NCI-H2029 (cell line): ENCODE measurements at regions not wholly inside any gene's neighbourhood (a gene's known extent, or its start where the extent isn't known, plus 50 kb on each side); places are given as distances from the start of the nearest gene placed in this dataset.

Source experiments
- DNase-seq: peaks from one replicate; lab custom pipeline; 2025; lab: John Stamatoyannopoulos, UW

DNA sequence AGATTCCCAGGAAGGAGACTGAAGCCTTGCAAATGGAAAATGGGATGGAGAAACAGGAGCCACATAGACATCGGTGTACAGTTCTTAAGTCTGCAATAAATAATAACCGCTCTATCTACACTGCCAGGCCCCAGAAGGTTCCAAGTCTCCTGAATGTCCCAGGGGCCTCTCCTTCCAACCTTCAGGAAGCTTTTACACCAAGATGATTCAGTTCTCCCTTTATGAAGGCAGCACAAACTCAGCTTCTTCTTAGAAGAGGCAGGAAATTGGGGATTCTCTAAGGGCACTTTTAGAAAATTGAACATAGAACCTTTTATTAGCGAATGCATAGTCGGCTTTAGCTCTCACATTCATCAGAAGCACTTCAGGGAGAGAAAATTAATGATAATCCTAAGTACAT is 130.8 kb upstream of the LYZL1 start:
- DNase-seq, result no peak

DNA sequence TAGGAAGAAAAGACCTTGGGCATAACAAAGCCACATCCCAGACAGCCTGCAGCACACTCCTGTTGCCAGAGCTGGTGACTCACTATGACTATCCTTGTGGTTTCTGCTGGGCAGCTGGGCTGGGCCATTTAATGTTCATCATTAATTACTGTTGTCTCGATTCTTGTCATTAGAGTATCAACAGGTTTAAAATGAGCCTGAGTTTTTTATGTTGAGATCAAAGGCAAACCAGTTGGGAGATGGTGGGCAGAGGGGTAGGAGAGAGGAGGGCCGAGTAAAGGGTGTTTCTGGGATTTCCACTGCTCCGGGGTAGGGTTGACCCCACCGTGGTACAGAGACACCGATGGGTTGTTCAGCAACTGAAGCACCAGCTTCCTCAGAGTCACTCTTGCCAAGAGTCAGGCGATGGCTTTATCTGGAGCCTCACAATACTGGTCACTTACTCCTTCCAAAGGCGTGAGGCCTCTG is 128.7 kb upstream of the LYZL1 start:
- no peak for DNase-seq

DNA sequence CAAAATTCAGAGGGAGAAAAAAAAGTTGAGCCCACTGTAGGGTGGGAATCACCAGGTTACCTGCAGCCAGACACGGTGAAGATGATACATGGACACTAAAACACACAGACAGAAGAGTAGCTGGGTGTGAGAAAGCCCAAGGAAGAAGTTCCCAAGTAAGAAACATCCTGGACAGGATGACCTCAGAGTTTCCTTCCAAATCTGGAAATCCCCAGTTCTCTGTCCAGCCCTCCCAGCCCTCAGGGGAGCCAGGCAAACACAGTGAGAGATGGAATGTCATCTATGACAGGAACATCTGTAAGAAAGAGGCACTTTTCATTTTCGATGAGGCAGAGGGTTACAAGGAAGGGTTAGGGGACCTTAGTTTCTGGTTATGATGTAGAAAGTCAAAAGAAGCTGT is 125.1 kb upstream of the LYZL1 start:
- DNase-seq, result no peak

DNA sequence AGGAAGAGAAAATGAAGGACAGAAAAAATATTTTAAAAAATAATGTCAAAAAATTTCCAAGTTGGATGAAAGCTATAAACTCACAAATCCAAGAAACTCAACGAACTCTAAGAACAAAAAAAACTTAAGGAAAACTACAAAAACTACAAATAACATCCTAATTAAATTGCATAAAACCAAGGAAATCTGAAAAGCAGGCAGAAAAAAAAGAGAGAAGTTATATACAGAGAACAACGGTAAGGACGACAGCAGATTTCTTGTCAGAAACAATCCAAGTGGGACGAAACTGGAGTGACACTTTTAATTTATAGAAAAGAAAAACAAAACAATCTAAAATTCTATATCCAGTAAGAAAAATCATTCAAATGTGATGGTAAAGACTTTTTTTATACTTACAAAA is 122.2 kb upstream of the LYZL1 start:
- no peak for DNase-seq

DNA sequence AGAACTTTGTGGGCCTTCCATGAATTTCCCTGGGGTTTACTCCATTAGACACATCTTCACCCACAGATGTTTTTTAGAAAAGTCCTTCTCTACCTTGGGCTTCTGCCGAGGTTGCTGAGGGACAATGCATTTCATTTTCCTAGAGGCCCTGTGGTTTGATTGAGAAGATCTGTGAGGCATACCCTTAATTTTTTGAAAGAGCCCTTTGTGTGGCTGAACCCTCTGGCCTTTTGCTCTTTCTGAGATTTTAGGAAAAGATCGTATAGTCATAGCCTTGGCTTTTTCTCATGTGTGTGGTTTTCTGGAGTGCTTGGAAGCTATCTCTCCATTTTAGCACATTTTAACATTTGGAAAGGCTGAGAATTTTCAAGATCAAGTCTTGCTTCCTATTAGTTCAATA is 119.8 kb upstream of the LYZL1 start:
- no peak for DNase-seq

DNA sequence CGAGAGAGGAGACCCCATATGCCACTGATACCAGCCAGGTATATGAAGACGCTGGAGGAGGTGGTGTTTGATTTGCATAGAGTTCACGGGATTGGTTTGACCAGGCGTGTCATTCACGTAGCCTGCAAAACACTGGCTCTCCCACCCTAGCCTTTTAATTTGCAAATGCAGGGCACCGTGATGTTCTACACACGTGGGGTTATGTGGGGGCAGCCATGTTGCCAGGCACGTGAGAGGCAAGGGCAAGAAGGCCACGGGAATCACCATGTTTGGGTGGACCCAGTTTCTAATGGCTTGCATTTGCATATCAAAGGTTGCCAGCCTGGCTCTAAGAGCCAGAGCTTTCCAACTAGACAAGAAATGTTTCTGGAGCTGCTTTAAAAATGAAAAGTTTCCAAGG is 117.2 kb upstream of the LYZL1 start:
- DNase-seq, result no peak

DNA sequence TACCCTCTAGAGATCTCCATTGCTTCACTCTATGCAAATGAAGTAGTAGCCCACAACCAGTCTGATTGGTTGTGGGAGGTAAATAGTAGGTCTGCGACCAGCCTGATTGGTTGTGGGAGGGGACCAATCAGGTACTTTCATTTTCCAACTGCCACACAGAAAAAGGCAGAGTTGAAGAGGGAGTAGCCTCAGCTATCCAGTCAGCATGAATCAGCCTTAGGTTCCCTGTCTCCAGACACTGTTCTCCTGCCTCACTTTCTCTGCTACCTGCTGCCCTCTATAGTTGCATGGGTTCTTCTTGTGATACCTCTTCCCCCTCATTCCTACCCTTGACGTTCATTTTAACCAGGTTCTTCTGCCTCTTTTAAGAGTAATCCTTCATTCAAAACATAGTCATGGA is 114.5 kb upstream of the LYZL1 start:
- DNase-seq, result no peak

DNA sequence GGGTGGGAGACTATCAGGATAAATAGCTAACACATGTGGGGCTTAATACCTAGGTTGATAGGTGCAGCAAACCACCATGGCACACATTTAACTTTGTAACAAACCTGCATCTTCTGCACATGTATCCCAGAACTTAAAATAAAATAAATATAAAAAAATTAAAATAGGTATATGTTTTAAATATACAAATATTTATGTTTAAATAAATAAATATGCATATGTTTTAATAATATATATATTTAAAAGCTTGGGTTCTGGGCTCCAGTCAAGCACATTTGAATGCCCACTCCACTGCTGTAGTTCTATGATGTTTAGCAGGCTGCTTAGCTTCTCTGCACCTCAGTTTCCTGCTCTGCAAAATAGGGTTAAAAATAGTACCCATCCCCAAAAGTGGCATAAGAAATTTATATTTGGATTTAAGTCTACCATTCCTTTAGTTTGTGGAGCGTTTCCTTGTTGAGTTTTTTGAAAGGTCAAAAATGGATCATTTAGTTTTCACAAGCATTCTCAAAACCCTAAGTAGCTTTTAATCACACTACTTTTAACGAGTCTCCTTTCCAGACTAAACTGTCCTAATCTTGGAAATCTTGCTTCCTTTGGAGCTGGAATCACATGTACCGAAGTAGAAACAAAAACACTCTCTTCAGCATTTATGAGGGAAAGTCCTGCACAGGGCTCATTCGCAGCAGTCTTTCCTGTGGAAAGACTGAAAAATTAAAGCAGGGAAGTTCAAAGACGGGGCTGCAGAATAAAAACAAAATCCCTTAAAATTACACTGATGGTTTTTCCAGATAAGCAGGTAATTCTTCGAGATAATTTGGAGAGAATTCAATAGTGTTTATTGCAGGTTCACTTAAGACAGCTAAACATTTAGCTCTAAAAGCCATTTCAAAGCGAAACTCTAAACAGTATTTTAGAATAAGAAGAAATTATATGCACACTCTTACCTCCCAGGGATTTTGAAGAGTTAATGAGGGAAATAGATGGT is 111.7 kb upstream of the LYZL1 start:
- no peak for DNase-seq

DNA sequence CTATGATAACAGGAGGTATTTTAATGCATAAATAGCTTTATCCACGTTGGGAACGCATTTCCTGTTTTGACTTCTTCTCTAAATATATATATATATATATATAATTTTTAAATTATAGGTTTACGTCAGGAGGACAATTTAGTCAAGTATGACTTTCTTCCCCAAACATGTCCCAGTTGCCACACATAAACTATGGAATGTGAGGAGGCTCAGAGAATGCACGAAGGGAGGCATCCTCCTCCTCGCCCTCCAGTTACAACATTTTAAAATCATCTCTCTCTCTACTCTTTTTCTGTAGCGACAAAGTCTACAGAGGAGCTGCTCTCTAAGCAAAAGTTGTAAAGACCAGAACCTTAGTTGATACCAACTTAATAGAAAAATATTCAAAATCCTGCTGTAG is 106.9 kb upstream of the LYZL1 start:
- no peak for DNase-seq

DNA sequence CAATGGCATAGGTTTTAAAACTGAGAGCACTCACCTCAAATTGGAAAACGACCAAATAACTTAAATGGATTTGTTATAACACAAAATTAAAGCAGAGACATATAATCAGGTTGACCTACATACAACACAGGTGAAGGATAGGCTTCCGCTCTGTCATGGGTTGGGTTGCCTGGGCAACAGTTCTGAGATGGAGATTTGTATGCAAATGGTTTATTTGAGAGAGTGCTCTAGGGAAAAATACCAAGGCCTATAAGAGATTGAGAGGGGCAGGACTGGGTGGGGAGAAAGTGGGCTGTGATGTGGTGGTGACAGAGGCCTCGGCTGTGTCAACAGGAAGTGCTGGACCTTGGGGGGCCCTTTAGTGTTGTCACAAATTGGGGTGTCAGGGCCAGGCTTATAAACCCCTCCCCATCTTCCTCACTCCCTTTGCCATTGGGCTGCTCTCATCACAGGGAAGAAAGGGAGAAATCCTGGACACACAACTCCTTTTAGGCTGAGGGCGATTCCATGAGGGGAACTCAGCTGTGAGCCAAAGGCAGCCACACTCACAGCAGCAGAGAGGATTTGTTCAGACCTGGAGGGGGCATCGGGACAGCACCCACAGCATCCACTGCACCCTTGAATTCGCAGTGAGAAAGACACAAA is 105.4 kb upstream of the LYZL1 start:
- no peak for DNase-seq

DNA sequence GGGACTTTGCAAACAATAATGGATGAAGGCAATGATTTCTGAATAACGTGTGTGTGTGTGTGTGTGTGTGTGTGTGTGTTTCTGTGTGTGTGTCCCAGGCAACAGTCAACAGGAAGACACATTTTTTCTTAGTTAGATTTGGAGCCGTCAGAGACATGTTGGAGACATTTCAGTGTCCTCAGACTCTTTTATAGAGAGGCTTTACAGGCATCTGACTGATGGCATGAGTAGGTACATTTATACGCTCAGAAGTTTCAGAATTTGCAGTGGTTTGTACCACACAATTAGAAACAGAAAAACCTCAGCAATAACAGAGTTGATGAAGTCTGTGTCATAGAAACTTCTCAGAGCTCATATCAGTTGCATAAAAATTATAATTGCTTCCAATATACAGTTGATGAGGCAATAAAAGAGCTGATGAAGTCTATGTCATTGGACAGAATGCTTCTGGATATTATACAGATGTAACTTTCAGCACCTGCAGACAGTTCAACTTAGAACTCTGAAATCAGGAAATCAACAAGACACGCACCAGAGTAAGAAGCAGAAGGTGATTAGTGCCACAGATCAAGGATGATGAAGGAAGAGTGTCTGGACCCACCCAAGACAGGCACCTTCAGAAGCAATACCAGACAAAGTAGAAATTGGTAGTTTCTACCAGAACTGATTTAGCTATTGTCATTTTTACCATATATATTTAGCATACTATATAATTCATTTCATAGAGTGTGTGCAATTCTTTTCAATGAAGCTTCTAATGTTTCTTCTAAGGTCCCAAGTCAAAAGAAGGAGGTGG is 104.5 kb upstream of the LYZL1 start:
- DNase-seq, result no peak

DNA sequence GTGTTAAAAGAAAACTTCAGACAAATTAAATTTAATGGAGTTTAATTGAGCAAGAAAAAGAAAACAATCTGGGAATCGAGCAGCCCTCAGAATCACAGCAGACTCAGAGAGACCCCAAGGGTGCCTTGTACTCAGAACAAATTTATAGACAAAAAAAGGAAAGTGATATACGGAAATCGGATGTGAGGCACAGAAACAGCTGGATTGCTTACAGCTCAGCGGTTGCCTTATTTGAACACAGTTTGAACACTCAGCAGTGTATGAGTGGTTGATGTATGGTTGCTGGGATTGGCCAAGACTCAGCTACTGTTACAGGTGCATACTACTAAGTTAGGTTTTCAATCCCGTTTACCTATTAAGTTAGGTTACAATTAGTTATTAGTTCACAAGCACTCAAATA is 103.8 kb upstream of the LYZL1 start:
- DNase-seq, result no peak

DNA sequence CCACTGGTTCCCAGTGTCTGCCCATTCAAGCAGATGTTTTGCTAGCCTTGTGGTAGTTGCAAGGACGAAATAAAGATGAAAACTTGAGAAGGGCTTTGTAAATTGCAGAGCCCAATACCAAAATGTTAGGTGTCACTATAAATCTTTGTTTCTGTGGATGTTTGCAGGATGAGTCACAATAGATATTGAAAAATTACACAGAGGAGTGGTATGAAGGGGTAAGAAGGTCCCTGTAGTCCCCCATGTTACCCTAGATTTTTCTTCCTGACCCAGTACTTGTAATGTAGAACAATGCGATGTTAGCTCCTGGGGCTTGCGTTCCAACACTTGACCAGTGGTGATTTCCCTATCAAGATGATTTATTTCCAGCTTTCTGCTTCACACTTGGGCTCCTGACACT is 102.6 kb upstream of the LYZL1 start:
- no peak for DNase-seq

DNA sequence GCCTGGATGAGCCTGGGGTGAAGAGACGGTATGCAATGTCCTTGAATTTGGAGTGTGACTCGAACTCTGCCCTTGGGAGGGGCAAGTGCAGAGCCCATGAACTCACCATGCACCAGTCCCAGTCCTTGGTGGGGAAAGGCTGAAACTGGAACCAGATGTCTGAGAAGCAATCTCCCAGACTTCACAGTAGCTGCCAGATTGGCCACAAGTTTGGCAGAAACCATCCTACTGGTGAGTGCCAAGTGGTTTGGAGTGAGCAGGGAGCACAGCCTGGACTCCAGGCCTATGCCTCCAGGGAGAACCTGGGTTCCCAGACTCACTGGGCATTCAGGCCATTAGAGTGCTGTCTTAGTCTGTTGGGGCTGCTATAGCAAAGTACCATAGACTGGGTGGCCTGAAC is 99.6 kb upstream of the LYZL1 start:
- DNase-seq, result no peak

DNA sequence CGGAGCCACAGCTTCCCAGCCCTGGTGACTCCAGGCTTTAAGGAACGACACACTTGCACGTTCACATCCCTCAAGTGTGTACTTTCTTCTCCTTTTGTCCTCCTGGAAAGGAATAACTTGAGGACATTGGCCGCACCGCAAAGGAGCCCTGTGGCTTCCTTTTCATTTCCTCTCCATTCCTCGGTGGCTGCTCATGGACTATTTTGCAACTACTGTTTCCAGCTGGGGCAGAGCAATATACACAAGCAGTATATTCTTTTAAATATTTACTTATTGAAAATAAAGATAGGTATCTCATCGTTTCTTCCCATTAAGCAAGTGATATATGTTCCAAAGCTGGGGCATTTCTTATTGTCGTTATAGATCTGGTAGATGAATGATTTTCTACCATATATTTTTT is 97.2 kb upstream of the LYZL1 start:
- DNase-seq, result no peak

DNA sequence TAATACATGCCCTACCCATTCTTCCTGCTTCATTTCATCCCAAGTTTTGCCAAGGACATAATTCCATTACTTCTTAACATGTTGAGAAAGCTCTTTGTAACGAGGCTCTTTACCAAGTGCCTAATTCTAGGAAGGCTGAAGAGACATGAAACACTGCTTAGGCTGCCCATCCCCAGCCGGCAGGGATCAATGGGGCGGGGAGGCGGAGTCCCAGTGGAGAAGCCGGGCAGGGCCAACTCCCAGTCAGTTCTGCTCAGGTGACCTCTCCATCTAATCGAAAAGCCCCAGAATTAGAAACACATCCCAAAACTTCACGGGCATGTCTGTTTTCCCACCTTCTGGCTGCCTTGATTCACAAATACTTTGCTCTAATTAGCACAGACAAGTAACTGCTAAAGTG is 89.5 kb upstream of the LYZL1 start:
- no peak for DNase-seq

DNA sequence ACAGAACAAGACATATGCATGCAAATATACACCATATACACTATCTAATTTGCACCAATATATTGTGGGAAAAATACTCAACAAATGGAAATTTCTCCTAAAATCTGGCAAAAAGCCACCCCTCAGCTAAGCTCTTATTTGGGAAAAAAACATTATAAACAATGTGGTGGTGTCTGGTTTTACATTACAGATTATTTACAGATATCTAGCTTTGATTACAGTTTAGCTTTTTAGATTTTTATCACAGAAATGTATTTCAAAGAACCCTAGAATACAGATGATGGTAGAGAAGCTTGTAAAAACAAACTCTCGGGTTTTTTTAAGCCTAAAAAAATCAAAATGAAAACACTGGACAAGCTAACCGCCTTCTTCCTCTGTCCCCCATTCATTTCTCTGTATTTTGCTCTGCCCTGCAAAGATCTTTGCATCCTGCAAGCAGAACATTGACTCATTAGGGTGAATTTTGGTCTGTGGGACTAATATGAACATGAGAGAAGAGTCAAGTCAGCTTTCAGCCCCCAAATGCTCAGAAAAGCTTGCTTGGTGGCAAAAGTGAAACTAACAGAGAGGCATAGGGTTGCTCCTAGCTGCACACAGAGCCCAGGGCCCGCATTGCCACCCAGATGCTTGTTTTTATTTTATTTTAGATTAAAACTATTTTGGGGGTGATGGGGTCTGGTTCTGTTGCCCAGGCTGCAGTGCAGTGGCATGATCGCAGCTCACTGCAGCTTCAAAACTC is 88.8 kb upstream of the LYZL1 start:
- no peak for DNase-seq

DNA sequence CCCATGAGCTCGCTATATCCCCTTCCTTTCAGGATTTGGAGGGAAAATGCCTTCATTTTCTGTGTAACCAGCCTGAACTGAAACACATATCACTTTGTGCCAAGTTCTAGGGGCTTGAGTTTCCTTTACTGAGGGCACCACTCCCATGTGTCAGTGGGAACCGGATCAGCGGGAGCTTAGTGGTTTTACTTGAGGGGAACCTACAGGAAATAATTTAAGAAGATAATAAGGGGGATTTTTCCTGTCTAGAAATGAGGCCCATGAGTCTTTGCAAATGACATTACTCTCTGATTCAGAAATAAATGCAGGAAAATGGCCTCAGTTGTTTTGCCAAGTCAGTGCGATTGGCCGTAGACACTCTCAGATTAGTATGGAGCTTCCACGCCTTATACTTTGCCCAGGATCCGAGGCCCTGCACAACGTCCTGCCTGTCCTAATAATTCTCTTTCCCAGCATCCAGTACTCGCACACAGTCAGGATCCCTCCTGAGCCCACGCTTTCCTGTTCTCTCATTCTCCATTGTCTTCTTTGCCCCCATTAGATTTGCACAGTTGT is 86.4 kb upstream of the LYZL1 start:
- DNase-seq, result no peak

DNA sequence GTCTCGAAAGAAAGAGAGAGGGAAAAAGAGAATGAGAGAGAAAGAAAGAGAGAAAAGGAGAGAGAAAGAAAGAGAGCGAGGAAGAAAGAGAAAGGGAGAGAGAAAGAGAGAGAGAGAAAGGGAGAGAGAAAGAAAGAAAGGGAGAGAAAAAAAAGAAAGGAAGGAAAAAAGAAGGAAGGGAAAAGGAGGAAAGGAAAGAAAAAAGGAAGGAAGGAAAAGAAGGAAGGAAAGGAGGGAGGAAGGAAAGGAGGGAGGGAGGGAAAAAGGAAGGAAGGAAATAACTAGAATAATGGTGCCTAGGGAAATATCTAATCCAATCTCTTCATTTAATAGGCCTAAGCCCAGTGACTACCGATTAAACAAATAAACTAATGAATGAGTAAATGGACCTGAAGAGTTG is 85.4 kb upstream of the LYZL1 start:
- no peak for DNase-seq

DNA sequence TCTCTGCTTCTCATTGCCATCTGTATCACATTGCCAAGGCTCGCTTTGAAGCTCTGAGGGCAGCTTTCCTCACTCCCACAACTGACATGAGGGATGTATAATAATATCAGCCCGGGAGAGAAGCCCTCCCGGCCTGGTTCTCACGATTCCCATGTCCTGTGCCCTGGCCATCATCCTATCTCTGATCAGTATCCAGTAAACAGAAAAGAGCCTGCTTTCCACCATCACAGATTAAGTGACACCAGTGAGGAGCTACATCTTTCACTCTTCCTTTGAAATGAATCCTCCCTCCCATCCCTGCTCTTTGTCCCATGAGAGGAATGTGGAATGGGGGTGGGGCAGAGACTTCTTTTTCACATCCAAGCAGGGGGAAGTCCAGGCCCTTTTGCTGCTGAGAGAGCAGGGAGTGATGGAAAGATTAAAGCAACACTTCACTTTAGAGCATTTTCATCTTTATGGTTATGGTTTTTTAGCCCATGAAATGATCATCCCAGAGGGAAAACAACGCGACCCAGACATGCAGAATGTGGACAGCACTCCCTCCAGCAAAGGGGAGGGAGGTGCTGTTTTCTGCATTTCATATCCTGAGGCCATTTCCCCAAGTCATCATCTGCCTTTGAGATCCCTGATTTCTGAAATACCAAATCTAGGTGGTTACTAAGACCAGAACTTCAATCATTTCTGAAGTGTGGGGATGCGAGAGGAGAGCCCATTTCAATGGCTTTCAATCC is 84.6 kb upstream of the LYZL1 start:
- DNase-seq, result no peak

DNA sequence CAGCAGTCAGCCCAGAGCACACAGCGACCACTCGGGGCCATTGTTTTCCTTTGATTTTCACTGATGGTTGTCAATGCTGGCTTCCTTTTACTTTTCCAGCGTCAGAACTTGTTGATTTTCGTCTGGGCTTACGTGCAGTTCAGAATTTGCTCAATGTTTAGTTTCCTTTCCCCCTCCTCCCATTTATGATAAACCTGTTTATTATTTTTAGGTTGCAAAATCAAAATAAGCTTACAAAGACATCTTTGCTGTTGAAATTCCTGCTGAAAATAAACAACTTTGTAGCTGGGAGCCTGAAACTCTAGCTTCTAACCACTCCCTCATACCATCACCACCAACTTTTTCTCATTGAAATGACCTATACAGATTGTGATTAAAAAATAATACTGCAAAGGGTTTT is 83.1 kb upstream of the LYZL1 start:
- DNase-seq, result no peak
